GM23248 (cell line): ENCODE measurements at regions not wholly inside any gene's neighbourhood (a gene's known extent, or its start where the extent isn't known, plus 50 kb on each side); places are given as distances from the start of the nearest gene placed in this dataset.

ENCODE experiments used
- DNase-seq: peaks from one replicate; pipeline ENCODE4 v3.0.0-alpha.2; 2015
- H2AFZ ChIP-seq: fragments of 200-600 bp; sonication (generic); 2 replicates; pipeline ENCODE4 v1.6.1; 2016; ENCODE audit warnings: antibody characterized with exemption
- H3F3A ChIP-seq: fragments of 200-600 bp; sonication (generic); 2 replicates; pipeline ENCODE4 v1.6.1; 2016; ENCODE audit warnings: mild to moderate bottlenecking, antibody characterized with exemption, mixed run types; ENCODE audit not compliant: insufficient read depth
- H3K27ac ChIP-seq: fragments of 200-600 bp; sonication (generic); 2 replicates; pipeline ENCODE4 v1.5.1; 2016; ENCODE audit warnings: mild to moderate bottlenecking
- H3K27me3 ChIP-seq: fragments of 200-600 bp; sonication (generic); replicated peaks from 2 replicates; pipeline ENCODE4 v1.6.1; 2016; ENCODE audit warnings: mild to moderate bottlenecking; ENCODE audit not compliant: insufficient read depth
- H3K36me3 ChIP-seq: fragments of 200-600 bp; sonication (generic); 2 replicates; pipeline ENCODE4 v1.6.1; 2016; ENCODE audit warnings: low read depth, mild to moderate bottlenecking
- H3K4me1 ChIP-seq: fragments of 200-600 bp; sonication (generic); 2 replicates; pipeline ENCODE4 v1.6.1; 2016; ENCODE audit warnings: mild to moderate bottlenecking; ENCODE audit not compliant: insufficient read depth
- H3K4me2 ChIP-seq: fragments of 200-600 bp; sonication (generic); one replicate; pipeline ENCODE4 v1.6.1; 2016; ENCODE audit warnings: mild to moderate bottlenecking; ENCODE audit not compliant: unreplicated experiment
- H3K4me3 ChIP-seq: fragments of 200-600 bp; sonication (generic); 2 replicates; pipeline ENCODE4 v1.5.1; 2016; ENCODE audit warnings: mild to moderate bottlenecking
- H3K79me2 ChIP-seq: fragments of 200-600 bp; sonication (generic); 2 replicates; pipeline ENCODE4 v1.6.1; 2016; ENCODE audit warnings: mild to moderate bottlenecking; ENCODE audit not compliant: insufficient read depth
- H3K9ac ChIP-seq: fragments of 200-600 bp; sonication (generic); 2 replicates; pipeline ENCODE4 v1.6.1; 2016; ENCODE audit warnings: mild to moderate bottlenecking
- H3K9me2 ChIP-seq: fragments of 200-600 bp; sonication (generic); 2 replicates; pipeline ENCODE4 v1.6.1; 2016; ENCODE audit warnings: mixed run types, mild to moderate bottlenecking, moderate library complexity; ENCODE audit not compliant: insufficient read depth
- H3K9me3 ChIP-seq: fragments of 200-600 bp; sonication (generic); one replicate; pipeline ENCODE4 v1.6.1; 2017; ENCODE audit warnings: low read depth
- H4K20me1 ChIP-seq: fragments of 200-600 bp; sonication (generic); 2 replicates; pipeline ENCODE4 v1.6.0; 2016; ENCODE audit not compliant: insufficient read depth
- EZH2 ChIP-seq: fragments of 200-600 bp; sonication (generic); IDR thresholded peaks from 2 replicates; pipeline ENCODE4 v1.6.1; 2018; ENCODE audit warnings: antibody characterized with exemption, mild to moderate bottlenecking; ENCODE audit not compliant: insufficient read depth, poor library complexity, severe bottlenecking
- EZH2phosphoT487 ChIP-seq: fragments of 200-600 bp; sonication (generic); IDR thresholded peaks from 2 replicates; pipeline ENCODE4 v1.6.1; 2018; ENCODE audit warnings: antibody characterized with exemption, moderate library complexity, mild to moderate bottlenecking, low read depth; ENCODE audit not compliant: insufficient read depth
- WGBS, 2 experiments: methylation state at CpG; one replicate each; pipeline ENCODE4 v1.1.6; 2015 to 2017; ENCODE audit warnings: low lambda C conversion rate in 2 of 2, low coverage in 1 of 2; ENCODE audit errors: missing lambda C conversion rate in 2 of 2; 5-methylcytosine and 5-hydroxymethylcytosine counted together
- in situ Hi-C: fragments of 300-500 bp; cut with MboI; formaldehyde crosslinking; loops from 2 replicates; pipeline ENCODE4 v1.15.0; 2020

DNA sequence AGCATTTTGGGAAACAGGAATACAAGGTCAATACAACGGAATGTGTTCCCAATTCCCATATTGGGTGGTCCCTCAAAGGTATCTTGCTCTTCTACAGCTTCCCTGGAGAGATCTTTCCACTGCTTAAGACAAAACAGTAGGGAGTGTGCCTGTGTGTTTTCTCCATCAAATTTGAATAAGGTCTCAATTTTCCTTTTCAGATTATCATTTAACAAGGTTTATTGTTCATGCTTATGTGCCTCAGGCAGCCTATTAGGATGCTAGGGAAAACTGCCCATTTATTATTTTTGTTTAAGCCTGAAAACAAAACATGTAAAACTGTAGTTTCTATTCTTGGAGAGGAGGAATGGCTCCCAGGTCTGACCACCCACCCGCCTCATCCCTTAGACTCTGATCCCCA, 622.7 kb downstream of the LMO4 start:
- H3K9ac ChIP-seq: no peak overlapping the region
- H3K27ac ChIP-seq: no peak overlapping the region
- H3K4me1 ChIP-seq: peaks cover 35% of the 10 kb centered on the region
- DNase-seq: no peak
- no peaks in the 10 kb centered on the region for H4K20me1 ChIP-seq
- H2AFZ ChIP-seq: peak overlapping the region; percentile 36
- peaks cover 14% of the 10 kb centered on the region for H3F3A ChIP-seq
- WGBS, 2 experiments: 98% methylated on average over 2 of the region's 2 CpGs
- H3K79me2 ChIP-seq: no peaks in the 10 kb centered on the region
- H3K27me3 ChIP-seq: no peaks in the 10 kb centered on the region
- H3K9me3 ChIP-seq: no peaks in the 10 kb centered on the region
- TF ChIP-seq EZH2 (no peak), EZH2phosphoT487 (no peak)
- H3K9me2 ChIP-seq: no peaks in the 10 kb centered on the region
- H3K36me3 ChIP-seq: no peaks in the 10 kb centered on the region
- H3K4me2 ChIP-seq: peak overlapping the region; percentile 33
- in situ Hi-C loops: loop anchor here (25.0 kb wide), 1 partner anchor 614 kb away; the partner anchor contains the start of gene LMO4
- H3K4me3 ChIP-seq: no peak overlapping the region

DNA sequence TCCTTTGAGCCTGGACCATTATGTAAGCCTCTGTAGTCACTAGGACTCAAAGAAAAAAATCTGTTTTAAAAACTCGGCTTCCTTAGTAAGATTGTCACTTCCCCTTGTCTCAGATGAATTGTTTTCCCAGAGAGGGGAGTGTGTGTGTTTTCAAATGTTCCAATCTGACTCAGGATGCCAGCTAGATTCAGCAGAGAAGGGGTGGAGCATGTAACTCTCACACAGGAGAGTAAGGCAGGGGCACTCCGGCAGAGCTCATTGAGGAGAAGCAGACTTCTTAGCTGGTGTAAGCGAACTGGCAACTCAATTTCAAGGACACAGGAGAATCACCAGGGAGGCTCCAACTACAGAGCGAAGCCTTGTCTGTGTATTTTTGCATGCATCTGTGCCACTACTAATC, 623.2 kb downstream of the LMO4 start:
- no peak overlapping the region for H3K27ac ChIP-seq
- DNase-seq: peak; percentile 48
- no peak overlapping the region for H3K4me3 ChIP-seq
- no peaks in the 10 kb centered on the region for H3K9me2 ChIP-seq
- in situ Hi-C loops: loop anchor here (25.0 kb wide), 1 partner anchor 615 kb away; the partner anchor contains the start of gene LMO4
- H3K4me1 ChIP-seq: peaks cover 40% of the 10 kb centered on the region
- H3F3A ChIP-seq: peaks cover 19% of the 10 kb centered on the region
- no peaks in the 10 kb centered on the region for H3K9me3 ChIP-seq
- H3K36me3 ChIP-seq: no peaks in the 10 kb centered on the region
- H2AFZ ChIP-seq: peak overlapping the region; percentile 36
- no peaks in the 10 kb centered on the region for H4K20me1 ChIP-seq
- H3K27me3 ChIP-seq: no peaks in the 10 kb centered on the region
- H3K9ac ChIP-seq: no peak overlapping the region
- 38 to 43% methylated on average over 4 of the region's 4 CpGs for WGBS, 2 experiments
- no peak for TF ChIP-seq EZH2
- no peaks in the 10 kb centered on the region for H3K79me2 ChIP-seq
- peak overlapping the region; percentile 33 for H3K4me2 ChIP-seq

DNA sequence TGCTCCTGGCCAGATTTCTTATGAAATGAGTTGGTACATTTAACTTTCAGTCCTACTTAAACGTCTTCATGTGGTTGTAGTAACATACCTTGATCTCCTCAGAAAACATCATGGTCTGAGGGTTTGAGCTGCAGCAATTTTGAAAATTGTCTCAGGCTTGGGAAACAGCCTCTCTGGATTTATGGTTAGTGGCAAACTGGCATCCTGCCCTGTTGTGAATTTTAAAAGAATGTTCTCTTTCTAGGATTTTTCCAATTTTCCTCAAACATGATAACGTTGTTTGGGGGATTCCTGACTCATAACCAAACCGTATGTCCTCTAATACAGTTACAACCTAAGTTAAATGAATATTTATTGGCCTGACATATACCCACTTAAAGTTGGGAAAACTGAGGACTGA, 624.4 kb downstream of the LMO4 start:
- no peaks in the 10 kb centered on the region for H4K20me1 ChIP-seq
- in situ Hi-C loops: loop anchor here (25.0 kb wide), 1 partner anchor 616 kb away; the partner anchor contains the start of gene LMO4
- no peaks in the 10 kb centered on the region for H3K79me2 ChIP-seq
- H3K4me1 ChIP-seq: peaks cover 45% of the 10 kb centered on the region
- DNase-seq: no peak
- H3K27ac ChIP-seq: no peak overlapping the region
- H3K36me3 ChIP-seq: no peaks in the 10 kb centered on the region
- TF ChIP-seq EZH2: no peak
- TF ChIP-seq EZH2phosphoT487: no peak
- no peak overlapping the region for H3K4me2 ChIP-seq
- H3K27me3 ChIP-seq: no peaks in the 10 kb centered on the region
- WGBS, 2 experiments: 40 to 45% methylated on average over 3 of the region's 3 CpGs
- H3K4me3 ChIP-seq: no peak overlapping the region
- H3K9ac ChIP-seq: no peak overlapping the region
- peaks cover 24% of the 10 kb centered on the region for H3F3A ChIP-seq
- no peaks in the 10 kb centered on the region for H3K9me2 ChIP-seq
- no peak overlapping the region for H2AFZ ChIP-seq
- H3K9me3 ChIP-seq: no peaks in the 10 kb centered on the region

DNA sequence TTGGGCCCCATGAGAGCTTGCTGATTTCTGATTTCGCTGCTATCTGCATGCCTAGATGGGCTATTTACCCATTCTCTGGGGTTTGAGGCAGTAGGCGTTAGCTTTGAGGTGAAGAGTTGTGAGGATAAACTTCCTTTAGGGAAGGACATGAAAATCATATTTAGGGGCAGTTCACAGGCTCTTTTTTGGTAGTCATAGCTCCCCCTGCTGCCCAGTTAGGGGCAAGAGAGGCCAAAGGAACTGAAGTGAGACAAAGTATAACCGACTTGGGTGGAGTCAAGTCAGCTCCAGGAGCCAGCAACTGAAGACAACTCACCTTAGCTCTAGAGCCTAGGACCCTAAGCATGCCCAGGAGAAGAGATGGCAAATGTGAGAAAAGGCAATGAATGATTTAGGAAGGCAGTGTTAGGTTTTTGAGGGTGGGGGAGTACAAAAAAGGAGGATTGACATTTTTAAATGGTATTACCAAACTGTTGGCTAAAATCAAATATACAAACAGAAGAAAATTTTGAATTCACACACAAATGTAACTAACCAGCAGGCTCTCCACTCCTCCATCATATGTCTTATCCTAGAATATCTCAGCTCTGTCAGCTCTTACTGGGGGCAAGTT, 625.2 kb downstream of the LMO4 start:
- no peaks in the 10 kb centered on the region for H4K20me1 ChIP-seq

More for the DNA sequence above, 625.2 kb downstream of the LMO4 start:
- Histone ChIP-seq H3K9me2 (no peaks in the 10 kb centered on the region), H3K4me3 (no peak overlapping the region), H3K9me3 (no peaks in the 10 kb centered on the region), H3K27me3 (no peaks in the 10 kb centered on the region), H3K9ac (no peak overlapping the region), H3F3A (peaks cover 24% of the 10 kb centered on the region), H3K36me3 (no peaks in the 10 kb centered on the region), H3K27ac (no peak overlapping the region), H3K4me1 (peaks cover 45% of the 10 kb centered on the region), H3K4me2 (no peak overlapping the region), H2AFZ (peak overlapping the region; percentile 43), H3K79me2 (no peaks in the 10 kb centered on the region)
- DNase-seq: peak; percentile 82
- WGBS, 2 experiments: 28 to 30% methylated on average over 3 of the region's 3 CpGs
- in situ Hi-C loops: loop anchor here (25.0 kb wide), 1 partner anchor 617 kb away; the partner anchor contains the start of gene LMO4
- TF ChIP-seq EZH2: no peak
